ENCODE measurements at regions not wholly inside any gene's neighbourhood (a gene's known extent, or its start where the extent isn't known, plus 50 kb on each side); places are given as distances from the start of the nearest gene placed in this dataset.

- H3K9me3 ChIP-seq (ENCODE audit: control insufficient read depth, low read length) = no peaks in the 10 kb centered on the region
- no peak overlapping the region for H2BK5ac ChIP-seq (ENCODE audit: low read depth, low read length, poor library complexity, severe bottlenecking)
- no peak overlapping the region for H2BK15ac ChIP-seq (ENCODE audit: low read depth, poor library complexity, severe bottlenecking)
- H3K23ac ChIP-seq (ENCODE audit: low read length in 2 of 2) = no peak overlapping the region
- no peak overlapping the region for H2AFZ ChIP-seq (ENCODE audit: low read depth, low read length)
- no peak overlapping the region for H3K14ac ChIP-seq (ENCODE audit: low read length in 2 of 2)
- H3K9ac ChIP-seq (ENCODE audit: low read length) = no peak overlapping the region
- DNase-seq = no peak
- no peak overlapping the region for H3K4ac ChIP-seq (ENCODE audit: low read depth in 1 of 2, low read length in 2 of 2)
- H3K4me3 ChIP-seq (ENCODE audit: insufficient read depth in 1 of 2, low read depth in 1 of 2, low read length in 2 of 2) = no peak overlapping the region
- no peak overlapping the region for H4K8ac ChIP-seq (ENCODE audit: low read length)
- no peaks in the 10 kb centered on the region for H3K79me1 ChIP-seq (replicated peaks; ENCODE audit: low read length, poor library complexity, severe bottlenecking)
- no peak overlapping the region for H3K27ac ChIP-seq (ENCODE audit: low read length, poor library complexity, severe bottlenecking)
- 100% methylated on average over 3 of the region's 3 CpGs for WGBS
- no peak overlapping the region for H4K91ac ChIP-seq (ENCODE audit: low read length)
- no peaks in the 10 kb centered on the region for H3K4me1 ChIP-seq (ENCODE audit: control insufficient read depth, insufficient read depth, low read depth, low read length)
- no peak overlapping the region for H2AK5ac ChIP-seq (ENCODE audit: low read length, severe bottlenecking)
- no peak overlapping the region for H3K4me2 ChIP-seq (ENCODE audit: low read length, poor library complexity, severe bottlenecking)
- no peak overlapping the region for H2BK12ac ChIP-seq (ENCODE audit: low read length in 2 of 2)
- H3K27me3 ChIP-seq (ENCODE audit: control insufficient read depth in 1 of 2, insufficient read depth in 1 of 2, low read length in 2 of 2) = no peaks in the 10 kb centered on the region
- no peak overlapping the region for H3K18ac ChIP-seq (ENCODE audit: low read depth in 1 of 2, low read length in 2 of 2)
- H3K36me3 ChIP-seq (ENCODE audit: control insufficient read depth in 1 of 2, insufficient read depth in 2 of 2, low read depth in 1 of 2, low read length in 2 of 2) = no peaks in the 10 kb centered on the region
- H2BK120ac ChIP-seq (ENCODE audit: low read depth, low read length) = no peak overlapping the region
Observed at GRCh38 chr3:147161833-147162232, 244.5 kb downstream of the ZIC4 start.

GRCh38 chr3:147160984-147161383 is 245.4 kb downstream of the ZIC4 start:
- Histone ChIP-seq H3K14ac (ENCODE audit: low read length in 2 of 2) (no peak overlapping the region), H2AFZ (ENCODE audit: low read depth, low read length) (no peak overlapping the region), H3K18ac (ENCODE audit: low read depth in 1 of 2, low read length in 2 of 2) (no peak overlapping the region), H2AK5ac (ENCODE audit: low read length, severe bottlenecking) (no peak overlapping the region), H2BK15ac (ENCODE audit: low read depth, poor library complexity, severe bottlenecking) (no peak overlapping the region), H3K4me3 (ENCODE audit: insufficient read depth in 1 of 2, low read depth in 1 of 2, low read length in 2 of 2) (no peak overlapping the region), H3K9ac (ENCODE audit: low read length) (no peak overlapping the region), H3K9me3 (ENCODE audit: control insufficient read depth, low read length) (no peaks in the 10 kb centered on the region), H3K4me2 (ENCODE audit: low read length, poor library complexity, severe bottlenecking) (no peak overlapping the region), H3K23ac (ENCODE audit: low read length in 2 of 2) (no peak overlapping the region), H3K36me3 (ENCODE audit: control insufficient read depth in 1 of 2, insufficient read depth in 2 of 2, low read depth in 1 of 2, low read length in 2 of 2) (no peaks in the 10 kb centered on the region), H2BK5ac (ENCODE audit: low read depth, low read length, poor library complexity, severe bottlenecking) (no peak overlapping the region), H2BK120ac (ENCODE audit: low read depth, low read length) (no peak overlapping the region), H4K91ac (ENCODE audit: low read length) (no peak overlapping the region), H4K8ac (ENCODE audit: low read length) (no peak overlapping the region), H3K4ac (ENCODE audit: low read depth in 1 of 2, low read length in 2 of 2) (no peak overlapping the region), H3K27me3 (ENCODE audit: control insufficient read depth in 1 of 2, insufficient read depth in 1 of 2, low read length in 2 of 2) (no peaks in the 10 kb centered on the region), H3K4me1 (ENCODE audit: control insufficient read depth, insufficient read depth, low read depth, low read length) (no peaks in the 10 kb centered on the region), H3K79me1 (replicated peaks; ENCODE audit: low read length, poor library complexity, severe bottlenecking) (no peaks in the 10 kb centered on the region), H2BK12ac (ENCODE audit: low read length in 2 of 2) (no peak overlapping the region), H3K27ac (ENCODE audit: low read length, poor library complexity, severe bottlenecking) (no peak overlapping the region)
- DNase-seq = no peak

- WGBS = 79% methylated on average over 1 of the region's 1 CpG
Observed at GRCh38 chr3:147159141-147159540, 247.2 kb downstream of the ZIC4 start.

DNA sequence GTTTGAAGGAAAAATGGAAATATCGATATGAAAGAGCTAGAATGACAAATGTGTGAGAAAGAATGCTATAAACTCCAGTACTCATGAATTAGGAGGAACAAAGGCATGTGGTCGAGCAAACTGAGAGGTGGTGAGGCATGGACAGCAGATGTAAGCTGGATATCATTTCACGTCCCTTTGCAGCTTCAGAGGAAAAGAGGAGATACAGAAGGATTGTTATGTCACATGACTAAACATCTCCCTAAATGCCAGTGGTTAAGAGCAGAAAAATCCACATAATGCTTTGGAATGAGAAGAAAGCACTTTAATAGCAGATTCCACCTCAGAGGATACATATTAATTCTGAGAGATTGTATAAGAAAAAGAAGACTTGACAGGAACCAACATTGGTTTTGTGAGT is 248.7 kb downstream of the ZIC4 start:
- H3K23ac ChIP-seq (ENCODE audit: low read length in 2 of 2) = no peak overlapping the region
- DNase-seq = no peak
- no peak overlapping the region for H3K4me3 ChIP-seq (ENCODE audit: insufficient read depth in 1 of 2, low read depth in 1 of 2, low read length in 2 of 2)
- H2BK15ac ChIP-seq (ENCODE audit: low read depth, poor library complexity, severe bottlenecking) = no peak overlapping the region
- H3K18ac ChIP-seq (ENCODE audit: low read depth in 1 of 2, low read length in 2 of 2) = no peak overlapping the region
- peaks cover 1% of the 10 kb centered on the region for H3K4me1 ChIP-seq (ENCODE audit: control insufficient read depth, insufficient read depth, low read depth, low read length)
- no peak overlapping the region for H4K91ac ChIP-seq (ENCODE audit: low read length)
- no peak overlapping the region for H3K9ac ChIP-seq (ENCODE audit: low read length)
- H3K4ac ChIP-seq (ENCODE audit: low read depth in 1 of 2, low read length in 2 of 2) = no peak overlapping the region
- H2AK5ac ChIP-seq (ENCODE audit: low read length, severe bottlenecking) = no peak overlapping the region
- no peak overlapping the region for H4K8ac ChIP-seq (ENCODE audit: low read length)
- 91% methylated on average over 3 of the region's 3 CpGs for WGBS
- H2BK120ac ChIP-seq (ENCODE audit: low read depth, low read length) = no peak overlapping the region
- no peak overlapping the region for H3K27ac ChIP-seq (ENCODE audit: low read length, poor library complexity, severe bottlenecking)
- no peaks in the 10 kb centered on the region for H3K9me3 ChIP-seq (ENCODE audit: control insufficient read depth, low read length)
- H3K4me2 ChIP-seq (ENCODE audit: low read length, poor library complexity, severe bottlenecking) = no peak overlapping the region
- H3K79me1 ChIP-seq (replicated peaks; ENCODE audit: low read length, poor library complexity, severe bottlenecking) = no peaks in the 10 kb centered on the region
- H2BK12ac ChIP-seq (ENCODE audit: low read length in 2 of 2) = no peak overlapping the region
- H2BK5ac ChIP-seq (ENCODE audit: low read depth, low read length, poor library complexity, severe bottlenecking) = no peak overlapping the region
- no peak overlapping the region for H2AFZ ChIP-seq (ENCODE audit: low read depth, low read length)
- H3K14ac ChIP-seq (ENCODE audit: low read length in 2 of 2) = no peak overlapping the region
- H3K27me3 ChIP-seq (ENCODE audit: control insufficient read depth in 1 of 2, insufficient read depth in 1 of 2, low read length in 2 of 2) = no peaks in the 10 kb centered on the region
- H3K36me3 ChIP-seq (ENCODE audit: control insufficient read depth in 1 of 2, insufficient read depth in 2 of 2, low read depth in 1 of 2, low read length in 2 of 2) = peaks cover 0 to 3% of the 10 kb centered on the region in 2 experiments

More at GRCh38 chr3:147159141-147159540, 247.2 kb downstream of the ZIC4 start:
- Histone ChIP-seq H3K4me2 (ENCODE audit: low read length, poor library complexity, severe bottlenecking) (no peak overlapping the region), H3K4me3 (ENCODE audit: insufficient read depth in 1 of 2, low read depth in 1 of 2, low read length in 2 of 2) (no peak overlapping the region), H3K27ac (ENCODE audit: low read length, poor library complexity, severe bottlenecking) (no peak overlapping the region), H3K14ac (ENCODE audit: low read length in 2 of 2) (no peak overlapping the region), H3K4ac (ENCODE audit: low read depth in 1 of 2, low read length in 2 of 2) (no peak overlapping the region), H2BK12ac (ENCODE audit: low read length in 2 of 2) (no peak overlapping the region), H3K79me1 (replicated peaks; ENCODE audit: low read length, poor library complexity, severe bottlenecking) (no peaks in the 10 kb centered on the region), H3K23ac (ENCODE audit: low read length in 2 of 2) (no peak overlapping the region), H4K8ac (ENCODE audit: low read length) (no peak overlapping the region), H4K91ac (ENCODE audit: low read length) (no peak overlapping the region), H2AK5ac (ENCODE audit: low read length, severe bottlenecking) (no peak overlapping the region), H3K36me3 (ENCODE audit: control insufficient read depth in 1 of 2, insufficient read depth in 2 of 2, low read depth in 1 of 2, low read length in 2 of 2) (peaks cover 0 to 2% of the 10 kb centered on the region in 2 experiments), H2BK15ac (ENCODE audit: low read depth, poor library complexity, severe bottlenecking) (no peak overlapping the region), H2AFZ (ENCODE audit: low read depth, low read length) (no peak overlapping the region), H3K27me3 (ENCODE audit: control insufficient read depth in 1 of 2, insufficient read depth in 1 of 2, low read length in 2 of 2) (no peaks in the 10 kb centered on the region), H3K9ac (ENCODE audit: low read length) (no peak overlapping the region), H3K18ac (ENCODE audit: low read depth in 1 of 2, low read length in 2 of 2) (no peak overlapping the region), H2BK120ac (ENCODE audit: low read depth, low read length) (no peak overlapping the region), H2BK5ac (ENCODE audit: low read depth, low read length, poor library complexity, severe bottlenecking) (no peak overlapping the region), H3K4me1 (ENCODE audit: control insufficient read depth, insufficient read depth, low read depth, low read length) (peaks cover 1% of the 10 kb centered on the region), H3K9me3 (ENCODE audit: control insufficient read depth, low read length) (no peaks in the 10 kb centered on the region)
- DNase-seq = no peak
